ENCODE measurements at regions not wholly inside any gene's neighbourhood (a gene's known extent, or its start where the extent isn't known, plus 50 kb on each side); places are given as distances from the start of the nearest gene placed in this dataset.

GRCh38 chr11:94715225-94715624 lies 52.9 kb upstream of the AMOTL1 start:
- no peak overlapping the region for H3K27ac ChIP-seq
- no peak for DNase-seq (ENCODE audit: low read depth, low spot score)

- DNase-seq (ENCODE audit: low read depth, low spot score) = no peak
- H3K27ac ChIP-seq = no peak overlapping the region
Measured at GRCh38 chr11:94717667-94718066, 50.5 kb upstream of the AMOTL1 start.
